HG03575 (cell line): ENCODE measurements at regions not wholly inside any gene's neighbourhood (a gene's known extent, or its start where the extent isn't known, plus 50 kb on each side); places are given as distances from the start of the nearest gene placed in this dataset.

ENCODE experiments used
- ATAC-seq: cut with Tn5 transposase; IDR thresholded peaks from one replicate; pipeline ENCODE4 v1.9.1; 2021; ENCODE audit not compliant: unreplicated experiment, insufficient number of reproducible peaks, low FRiP score; ENCODE audit errors: extremely low read depth

- ATAC-seq = no peak
Observed at GRCh38 chr5:2017540-2018389, 135.0 kb upstream of the IRX4 start.

- no peak for ATAC-seq
Observed at GRCh38 chr5:2015961-2016360, 133.2 kb upstream of the IRX4 start.

GRCh38 chr5:2015124-2015848 is 132.6 kb upstream of the IRX4 start:
- ATAC-seq = no peak

GRCh38 chr5:2014058-2014610 is 131.4 kb upstream of the IRX4 start:
- ATAC-seq = no peak

GRCh38 chr5:2013301-2014057 is 130.8 kb upstream of the IRX4 start:
- ATAC-seq = no peak

- no peak for ATAC-seq
Observed at GRCh38 chr5:2012885-2013284, 130.2 kb upstream of the IRX4 start.

- no peak for ATAC-seq
Observed at GRCh38 chr5:2011481-2012411, 129.0 kb upstream of the IRX4 start.

GRCh38 chr5:2010940-2011339 is 128.2 kb upstream of the IRX4 start:
- no peak for ATAC-seq

GRCh38 chr5:2009986-2010914 is 127.5 kb upstream of the IRX4 start:
- no peak for ATAC-seq

- ATAC-seq = no peak
Observed at GRCh38 chr5:2008851-2009629, 126.3 kb upstream of the IRX4 start.

GRCh38 chr5:2007878-2008501 is 125.3 kb upstream of the IRX4 start:
- ATAC-seq = no peak

- ATAC-seq = no peak
Observed at GRCh38 chr5:2007496-2007877, 124.8 kb upstream of the IRX4 start.

GRCh38 chr5:2006971-2007291 is 124.2 kb upstream of the IRX4 start:
- no peak for ATAC-seq

- ATAC-seq = no peak
Observed at GRCh38 chr5:2006193-2006970, 123.7 kb upstream of the IRX4 start.

- ATAC-seq = no peak
Observed at GRCh38 chr5:2005101-2006041, 122.6 kb upstream of the IRX4 start.
